DND-41 (cell line): ENCODE measurements at regions not wholly inside any gene's neighbourhood (a gene's known extent, or its start where the extent isn't known, plus 50 kb on each side); places are given as distances from the start of the nearest gene placed in this dataset.

Source experiments
- CTCF ChIP-seq: IDR thresholded peaks from 2 replicates; pipeline ENCODE4 v1.5.1; 2012; ENCODE audit warnings: borderline replicate concordance, low read length, moderate library complexity, mild to moderate bottlenecking; ENCODE audit not compliant: poor library complexity, severe bottlenecking; ENCODE audit errors: extremely low read depth
- EZH2 ChIP-seq: IDR thresholded peaks from 3 replicates; pipeline ENCODE4 v1.6.1; 2012; ENCODE audit warnings: borderline replicate concordance, low read depth, mild to moderate bottlenecking, moderate library complexity, low read length, inconsistent platforms; ENCODE audit not compliant: severe bottlenecking

GRCh38 chr3:67278015-67278618 lies 280.0 kb downstream of the KBTBD8 start:
- no peak for TF ChIP-seq CTCF
- TF ChIP-seq EZH2 = no peak
